ENCODE measurements at regions not wholly inside any gene's neighbourhood (a gene's known extent, or its start where the extent isn't known, plus 50 kb on each side); places are given as distances from the start of the nearest gene placed in this dataset.

DNA sequence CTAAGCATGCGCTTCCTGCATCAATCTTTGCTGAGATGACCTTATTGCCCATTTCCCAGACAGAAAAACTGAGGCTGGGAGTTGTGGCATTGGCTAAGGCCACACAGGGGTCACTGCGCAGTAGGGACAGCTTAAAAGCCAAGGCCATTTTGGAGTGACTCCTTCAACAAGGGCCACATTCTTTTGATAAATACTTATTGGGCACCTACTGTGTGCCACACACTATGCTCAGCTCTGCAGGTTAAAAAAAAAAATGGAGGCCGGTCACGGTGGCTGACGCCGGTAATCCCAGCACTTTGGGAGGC is 108.6 kb downstream of the CEBPB start:
- no peak for DNase-seq (ENCODE audit: low read depth, low spot score)

DNA sequence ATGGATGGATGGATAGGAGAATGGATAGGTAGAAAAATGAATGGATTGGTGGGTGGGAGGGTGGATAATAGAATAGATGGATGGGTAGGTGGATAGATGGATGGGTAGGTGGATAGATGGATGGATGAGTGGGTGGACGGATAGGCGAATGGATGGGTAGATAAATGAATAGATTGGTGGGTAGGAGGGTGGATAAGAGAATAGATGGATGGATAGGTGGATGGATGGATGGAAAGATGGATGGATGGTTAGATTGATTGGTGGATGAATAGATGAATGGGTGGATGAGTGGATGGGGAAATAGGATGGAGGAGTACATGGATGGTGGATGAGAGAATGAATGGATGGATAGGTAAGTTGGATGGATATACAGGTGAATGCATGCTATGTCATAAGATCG is 110.5 kb downstream of the CEBPB start:
- no peak for DNase-seq (ENCODE audit: low read depth, low spot score)

DNA sequence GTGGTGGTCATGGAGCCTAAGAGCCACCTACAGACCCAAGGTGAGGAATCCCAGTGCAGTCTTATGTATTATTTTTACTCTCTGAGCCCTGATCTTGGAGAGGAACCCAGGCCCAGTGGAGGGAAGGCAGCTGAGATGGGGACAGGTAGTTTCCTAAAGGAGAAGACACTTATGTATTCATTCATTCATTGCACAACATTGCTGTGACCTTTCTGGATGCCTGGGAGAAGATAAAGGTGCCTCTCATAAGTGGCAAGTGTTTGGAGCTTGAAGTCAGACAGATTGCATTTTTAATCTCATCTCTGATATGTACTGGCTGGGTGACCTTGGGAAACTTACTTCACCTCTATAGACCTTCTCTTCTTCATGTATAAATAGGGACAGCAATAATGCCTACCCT is 111.1 kb downstream of the CEBPB start:
- DNase-seq (ENCODE audit: low read depth, low spot score), result no peak

DNA sequence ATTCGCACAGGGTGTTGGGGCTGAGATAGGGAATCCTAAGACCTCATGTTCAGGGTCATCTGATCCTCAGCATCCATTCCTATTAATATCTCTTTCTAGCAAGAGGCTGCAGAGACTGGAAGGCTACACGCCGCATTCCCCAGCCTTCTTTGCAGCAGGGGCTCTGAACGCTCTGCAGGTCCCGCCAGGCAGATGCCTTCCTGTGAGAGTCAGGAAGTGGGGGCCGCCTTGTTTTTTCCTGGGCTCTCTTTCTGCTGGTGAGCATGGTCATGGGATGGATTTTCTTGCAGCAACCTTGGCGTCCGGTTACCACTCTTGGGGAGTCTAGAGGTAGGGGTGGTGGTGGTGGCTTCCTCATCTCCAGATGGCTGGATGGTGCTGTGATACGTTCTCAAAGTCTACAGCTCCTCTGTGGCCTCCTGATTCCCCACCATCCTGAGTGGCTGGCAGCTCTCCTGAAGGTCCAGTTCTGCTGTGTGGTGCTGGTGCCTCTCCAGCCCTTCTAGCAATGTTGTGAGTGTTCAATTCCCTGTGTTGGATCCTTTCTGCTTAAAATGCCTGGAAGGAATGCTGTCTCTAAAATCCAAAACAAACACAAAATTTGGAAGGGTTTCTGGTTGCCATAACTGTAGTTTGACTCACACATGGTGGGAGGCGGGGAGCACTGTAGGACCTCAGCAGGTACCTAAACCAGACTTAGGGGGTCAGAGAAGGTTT is 111.9 kb downstream of the CEBPB start:
- DNase-seq (ENCODE audit: low read depth, low spot score), result no peak

DNA sequence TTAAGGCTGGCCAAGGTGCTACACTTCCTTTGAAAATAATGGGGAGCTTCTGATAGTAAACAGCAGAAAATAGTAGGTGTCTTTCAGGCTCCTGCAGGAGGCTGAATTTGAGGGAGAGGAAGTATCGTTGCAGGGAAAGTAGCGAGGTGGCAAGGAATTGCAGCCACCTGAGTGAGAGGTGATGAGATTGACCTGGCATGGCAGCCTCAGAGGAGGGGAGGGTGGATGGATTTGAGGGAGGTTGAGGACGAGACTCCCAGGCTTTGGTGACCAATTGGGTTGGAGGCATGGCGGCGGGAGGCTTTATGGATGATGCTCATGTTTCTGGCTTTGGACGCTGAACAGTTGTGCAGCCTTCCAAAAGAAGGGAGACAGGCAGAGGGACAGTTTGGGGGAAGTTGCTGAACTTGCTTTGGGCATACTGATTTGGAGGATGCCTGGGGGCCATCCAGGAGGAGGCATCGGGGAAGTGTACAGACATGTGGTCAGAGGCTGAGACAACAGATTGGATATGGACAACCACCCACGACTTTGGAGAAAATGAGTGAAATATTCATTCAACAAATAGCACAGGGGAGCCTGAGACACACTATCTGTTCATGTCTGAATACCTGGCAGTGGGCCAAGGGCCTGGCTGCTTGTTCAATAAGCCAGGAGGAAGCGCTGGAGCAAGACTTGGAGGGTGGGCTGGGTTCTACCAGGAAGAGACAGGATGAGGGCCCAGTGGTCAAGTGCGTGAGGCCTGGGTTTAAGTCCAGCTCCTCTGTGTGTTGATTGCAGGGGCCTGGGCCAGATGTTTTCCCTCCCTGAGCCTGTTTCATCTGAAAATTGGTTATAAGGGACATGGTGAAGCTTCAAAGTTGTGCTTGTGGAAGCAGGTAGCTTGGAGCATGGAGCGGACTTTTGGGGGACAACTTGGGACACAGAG is 113.2 kb downstream of the CEBPB start:
- peak; percentile 59 for DNase-seq (ENCODE audit: low read depth, low spot score)

DNA sequence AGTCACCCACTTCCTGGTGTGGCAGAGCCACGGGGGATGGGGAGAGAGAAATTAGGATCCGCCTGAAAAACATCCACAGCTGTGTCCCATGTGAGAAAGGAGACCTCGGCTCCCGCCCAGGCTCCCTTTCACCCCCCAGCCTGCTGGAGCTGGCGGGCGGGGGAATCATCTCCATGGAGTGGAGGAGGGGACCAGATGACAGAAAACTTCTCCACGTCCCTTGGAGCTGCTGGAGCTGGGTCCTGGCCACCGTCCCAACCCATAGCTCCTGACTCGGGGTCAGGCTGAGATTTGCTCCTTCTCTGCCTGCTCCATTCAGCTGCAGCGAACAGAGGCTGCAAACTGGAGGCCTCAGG is 113.8 kb downstream of the CEBPB start:
- no peak for DNase-seq (ENCODE audit: low read depth, low spot score)

DNA sequence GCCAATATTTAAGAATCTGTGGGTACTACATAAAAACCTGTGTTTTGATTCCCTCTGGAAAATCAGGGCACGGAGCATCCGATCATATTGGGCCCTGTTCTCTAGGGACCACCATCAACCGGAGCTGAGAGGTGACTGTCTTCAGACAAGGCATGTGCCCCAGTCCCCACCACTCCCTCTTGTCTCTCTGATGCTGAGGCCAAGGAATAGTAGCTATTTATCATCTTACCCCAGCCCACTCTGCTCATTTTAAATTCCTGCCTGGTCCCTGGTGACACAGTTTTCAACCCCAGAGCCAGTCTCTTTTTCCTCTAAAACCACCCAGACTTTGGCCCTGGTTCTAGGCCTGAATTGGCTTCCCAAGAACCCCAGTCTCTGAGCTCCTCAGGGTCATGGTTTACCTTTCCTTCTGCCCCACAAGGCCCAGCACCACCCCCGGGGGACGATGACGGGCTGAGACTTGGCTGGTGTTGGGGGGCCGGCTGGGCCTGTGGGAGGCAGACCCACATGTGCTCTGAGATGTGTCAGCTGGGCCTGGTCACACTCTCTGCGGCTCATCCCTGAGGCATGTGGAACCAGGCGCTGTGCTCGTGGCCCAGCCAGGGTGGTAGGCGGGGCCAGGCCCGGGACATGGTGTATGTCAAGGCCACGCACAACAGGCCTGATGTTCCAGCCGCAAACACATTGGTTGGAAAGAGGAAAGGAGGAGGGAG is 114.4 kb downstream of the CEBPB start:
- peak; percentile 49 for DNase-seq (ENCODE audit: low read depth, low spot score)

DNA sequence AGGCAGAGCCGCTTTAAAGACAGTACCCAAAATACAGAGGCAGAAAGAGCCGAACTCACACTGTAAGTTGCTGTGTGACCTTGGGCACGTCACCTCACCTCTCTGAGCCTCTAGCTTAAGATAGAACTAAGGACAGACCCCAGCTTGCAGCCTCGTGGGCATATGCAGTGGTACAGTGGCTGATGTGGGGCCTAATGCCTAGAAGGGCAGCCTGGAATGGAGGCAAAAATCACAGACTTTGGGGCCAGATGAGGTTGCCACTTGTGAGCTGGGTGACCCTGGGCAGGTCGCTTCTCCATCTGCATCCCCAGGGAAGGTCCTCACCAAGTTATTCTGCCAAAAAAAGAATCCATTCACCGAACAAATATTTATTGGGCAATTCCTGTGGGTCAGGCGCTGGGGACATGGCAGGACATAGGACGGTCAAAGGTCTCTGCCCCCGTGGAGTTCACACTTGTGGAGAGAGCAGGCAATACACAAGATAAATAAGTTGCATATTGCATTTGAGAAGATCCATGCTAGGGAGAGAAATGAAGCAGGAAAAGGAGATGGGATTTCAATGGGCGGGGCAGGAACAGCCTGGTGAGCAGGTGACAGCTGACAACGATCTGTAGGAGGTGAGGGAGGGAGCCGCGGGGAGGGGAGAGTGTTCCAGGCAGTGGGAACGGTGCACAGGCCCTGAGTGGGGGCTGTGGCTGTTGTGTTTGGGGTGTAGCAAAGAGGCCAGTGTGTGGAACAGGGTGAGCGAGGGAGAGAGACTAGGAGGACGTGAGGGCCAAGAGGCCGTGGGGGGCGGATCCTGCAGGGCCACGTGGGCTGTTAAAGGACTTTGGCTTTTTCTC is 115.2 kb downstream of the CEBPB start:
- DNase-seq (ENCODE audit: low read depth, low spot score), result no peak

DNA sequence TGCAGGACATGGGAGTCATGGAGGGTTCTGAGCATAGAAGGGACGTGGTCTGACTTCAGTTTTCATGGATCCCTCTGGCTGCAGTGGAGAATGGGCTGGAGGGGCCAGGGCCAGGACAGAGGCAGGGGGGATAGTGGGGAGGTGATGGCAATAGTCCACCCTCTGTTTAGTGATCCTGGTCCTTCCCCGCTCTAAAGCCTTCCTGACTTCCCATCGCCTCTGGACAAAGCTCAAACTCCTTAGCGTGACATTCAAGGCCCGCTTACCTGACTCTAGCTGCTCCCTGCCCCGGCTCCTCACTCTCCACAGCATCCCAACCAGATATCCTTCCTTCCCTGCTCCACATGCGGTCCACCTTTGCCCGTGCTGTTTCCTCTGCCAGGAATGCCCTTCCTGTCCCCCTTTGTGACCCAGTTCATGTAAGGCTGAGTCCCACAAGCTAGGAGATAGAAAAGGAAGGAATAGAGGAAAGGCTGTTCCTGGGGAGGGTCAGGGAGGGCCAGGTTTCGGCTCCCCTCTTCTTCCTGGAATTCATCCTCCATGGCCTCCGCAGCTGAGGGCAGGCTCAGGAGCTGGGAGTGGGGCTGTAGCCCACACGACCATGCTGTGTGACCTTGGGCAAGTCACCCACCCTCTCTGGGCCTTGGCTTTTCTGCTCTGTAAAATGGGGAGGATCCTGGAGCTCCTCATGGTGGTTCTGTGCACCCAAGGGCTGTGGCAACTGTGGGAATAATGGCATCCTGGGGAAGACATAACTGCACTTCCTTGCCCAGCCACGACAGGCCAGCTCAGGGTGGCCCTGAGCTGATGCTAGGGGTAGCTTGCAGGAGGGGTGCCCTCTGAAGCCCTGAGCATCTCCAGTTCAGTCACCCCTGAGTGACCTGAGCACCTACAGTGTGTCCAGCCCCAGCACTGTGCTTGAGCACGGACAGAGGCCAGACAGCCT is 116.1 kb downstream of the CEBPB start:
- no peak for DNase-seq (ENCODE audit: low read depth, low spot score)

DNA sequence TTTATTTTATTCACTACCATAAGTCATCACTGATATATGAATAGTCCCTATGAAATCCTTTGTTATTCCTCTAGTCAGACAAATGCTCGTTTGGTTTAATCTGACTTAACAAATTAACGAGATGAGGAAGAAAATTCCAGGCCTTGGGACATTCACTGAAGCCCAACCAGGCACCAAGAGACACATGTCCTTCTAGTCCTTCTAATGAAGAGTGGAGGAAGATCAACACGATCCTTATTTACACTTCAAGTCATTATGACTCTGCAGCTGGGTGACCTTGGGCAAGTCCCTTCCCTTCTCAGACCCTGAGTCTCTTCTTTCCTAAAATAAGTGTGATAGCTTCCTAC is 117.5 kb downstream of the CEBPB start:
- DNase-seq (ENCODE audit: low read depth, low spot score), result no peak

DNA sequence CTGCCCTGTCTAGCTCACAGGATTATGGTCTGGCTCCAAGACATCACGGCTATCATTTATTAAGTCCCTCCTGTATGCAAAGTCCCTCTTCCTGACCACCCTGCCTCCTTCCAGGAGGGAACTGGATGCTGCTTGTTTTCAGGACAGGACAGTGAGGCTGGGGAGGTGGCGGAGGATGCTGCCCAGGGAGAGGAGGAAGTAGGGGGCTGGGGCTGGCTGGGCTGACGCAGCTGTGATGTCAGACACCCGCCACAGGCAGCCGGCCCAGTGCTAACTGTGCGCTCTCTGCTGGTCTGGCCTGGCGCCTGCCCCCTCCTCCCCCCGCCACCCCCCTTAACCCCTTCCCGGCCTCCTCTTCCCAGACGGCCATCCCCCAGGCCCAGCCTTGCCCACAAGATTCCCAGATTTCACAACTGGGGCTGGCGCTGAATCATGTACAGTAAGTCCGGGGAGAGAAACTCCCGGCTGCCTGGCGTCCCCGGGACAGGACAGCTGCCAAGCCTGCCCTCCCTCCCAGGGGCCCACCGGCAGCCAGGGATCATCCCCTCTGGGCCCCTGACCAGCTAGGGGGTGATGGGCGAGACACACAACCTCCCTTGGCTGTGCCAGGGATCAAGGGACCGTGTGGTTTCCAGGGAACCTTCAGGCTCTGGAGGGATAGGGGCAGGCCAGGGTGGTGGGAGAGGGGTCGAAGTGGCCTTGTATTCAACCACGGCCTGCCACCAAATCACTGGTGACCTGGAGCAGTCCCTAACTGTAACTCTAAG is 118.1 kb downstream of the CEBPB start:
- peak; percentile 98 for DNase-seq (ENCODE audit: low read depth, low spot score)

DNA sequence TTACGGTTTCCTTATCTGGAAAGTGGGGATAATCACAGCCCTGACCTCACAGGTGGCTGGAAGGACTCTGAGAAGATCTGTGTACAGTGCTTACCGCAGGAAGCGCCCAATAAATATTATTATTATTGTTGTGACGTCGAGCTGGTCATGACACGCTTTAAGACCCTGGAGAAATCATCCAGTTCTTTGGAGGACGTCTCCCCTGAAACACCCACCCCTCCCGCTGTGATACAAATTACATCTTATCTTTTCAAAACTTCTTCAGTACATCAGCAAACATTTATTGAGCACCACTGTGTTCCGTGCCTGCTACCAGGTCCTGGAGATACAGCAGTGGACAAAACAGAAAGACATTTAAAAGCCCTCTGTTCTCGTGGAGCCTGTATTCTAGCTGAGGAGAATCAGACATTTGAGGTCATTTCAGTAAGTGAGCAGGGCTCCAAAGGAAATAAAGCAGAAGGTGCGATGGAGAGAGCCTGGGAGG is 118.7 kb downstream of the CEBPB start:
- DNase-seq (ENCODE audit: low read depth, low spot score), result no peak

DNA sequence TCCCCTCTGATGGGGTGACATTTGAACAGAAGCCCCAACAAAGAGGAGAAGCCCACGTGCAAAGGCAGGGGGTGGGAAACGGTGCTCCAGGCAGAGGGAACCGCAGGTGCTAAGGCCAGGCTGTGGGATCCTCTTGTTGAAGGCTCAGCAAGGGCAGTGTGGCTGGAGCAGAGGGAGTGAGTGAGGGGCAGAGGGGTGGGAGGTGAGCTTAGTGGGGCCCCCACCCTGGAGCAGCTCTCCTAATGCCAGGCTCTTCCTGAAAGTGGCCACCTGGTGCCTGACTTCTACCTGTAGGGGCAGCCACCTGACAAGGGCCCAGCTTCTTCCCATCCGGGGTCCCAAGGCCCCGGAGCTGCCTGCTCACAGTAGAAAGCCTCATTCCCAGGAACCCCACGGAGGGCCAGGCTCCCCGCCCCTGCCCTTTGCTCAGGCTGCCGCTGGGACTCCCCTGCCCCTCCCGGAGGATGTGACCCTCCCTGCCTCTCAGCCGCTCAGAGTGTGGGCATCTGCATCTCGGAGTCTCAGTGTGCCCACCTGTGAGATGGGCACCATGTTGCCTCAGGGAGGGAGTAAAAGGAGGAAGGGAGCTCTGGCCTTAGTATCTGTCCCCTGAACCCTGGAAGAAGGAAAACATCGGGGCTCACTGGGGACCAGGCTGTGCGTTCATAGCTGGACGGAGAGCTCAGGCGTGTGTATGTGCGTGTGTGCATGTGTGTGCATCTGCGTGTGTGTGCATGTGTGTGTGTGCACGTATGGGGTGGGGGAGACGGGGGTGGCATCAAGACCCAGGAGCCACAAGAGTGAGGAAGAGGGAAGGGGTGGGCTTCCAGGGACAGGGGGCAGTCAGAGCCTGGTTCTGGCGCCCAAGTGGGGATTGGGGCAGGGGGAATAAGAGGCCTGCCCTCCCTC is 119.4 kb downstream of the CEBPB start:
- DNase-seq (ENCODE audit: low read depth, low spot score), result no peak

DNA sequence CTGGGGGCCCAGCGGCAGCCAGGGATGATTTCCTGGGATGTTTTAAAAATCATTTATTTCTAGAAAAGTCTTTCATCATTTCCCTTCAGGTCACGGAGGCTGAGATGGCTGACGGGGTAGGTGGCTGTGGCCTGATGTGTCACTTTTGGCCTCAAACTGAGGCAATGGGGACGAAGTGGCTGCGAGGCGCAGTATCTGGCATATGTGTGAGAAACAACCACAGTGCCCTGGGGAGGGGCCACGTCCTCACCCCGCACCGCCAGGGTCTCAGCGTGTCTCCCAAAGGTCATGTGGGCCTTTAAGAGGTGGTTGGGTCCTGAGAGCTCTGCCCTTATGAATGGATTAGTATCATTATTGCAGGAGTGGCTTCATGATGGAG is 120.0 kb downstream of the CEBPB start:
- DNase-seq (ENCODE audit: low read depth, low spot score), result no peak

DNA sequence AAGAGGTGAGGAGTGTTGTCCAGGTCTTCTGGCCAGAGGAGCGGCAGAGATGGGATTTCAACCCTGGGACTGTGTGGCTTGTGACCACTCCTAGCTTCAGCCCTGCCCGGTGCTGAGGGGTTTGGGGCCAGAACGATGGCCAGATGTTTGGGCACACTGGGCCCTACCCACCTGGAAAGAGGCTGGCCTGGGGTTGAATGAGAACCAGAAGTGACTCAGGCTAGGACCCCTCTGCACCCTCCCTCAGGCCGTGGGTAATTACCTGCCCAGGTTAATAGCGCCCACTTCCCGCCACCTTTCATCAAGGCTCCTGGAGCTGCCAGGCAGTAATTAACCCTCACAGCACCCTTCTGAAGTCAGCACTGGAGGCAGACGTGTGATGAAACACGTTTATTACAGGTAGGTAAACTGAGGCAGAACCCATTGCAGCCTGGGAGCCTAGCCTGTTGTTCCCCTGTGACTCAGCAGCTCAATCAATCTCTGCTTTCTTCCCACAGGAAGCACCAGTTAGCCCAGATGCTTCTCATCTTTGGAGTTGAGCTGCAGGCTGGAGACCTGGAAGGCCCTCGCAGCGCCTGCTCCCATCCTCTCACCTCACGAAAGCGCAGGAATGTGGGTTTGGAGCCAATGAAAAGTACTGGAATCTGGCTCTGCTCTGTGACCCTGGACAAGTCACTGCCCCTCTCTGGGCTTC is 120.8 kb downstream of the CEBPB start:
- no peak for DNase-seq (ENCODE audit: low read depth, low spot score)

DNA sequence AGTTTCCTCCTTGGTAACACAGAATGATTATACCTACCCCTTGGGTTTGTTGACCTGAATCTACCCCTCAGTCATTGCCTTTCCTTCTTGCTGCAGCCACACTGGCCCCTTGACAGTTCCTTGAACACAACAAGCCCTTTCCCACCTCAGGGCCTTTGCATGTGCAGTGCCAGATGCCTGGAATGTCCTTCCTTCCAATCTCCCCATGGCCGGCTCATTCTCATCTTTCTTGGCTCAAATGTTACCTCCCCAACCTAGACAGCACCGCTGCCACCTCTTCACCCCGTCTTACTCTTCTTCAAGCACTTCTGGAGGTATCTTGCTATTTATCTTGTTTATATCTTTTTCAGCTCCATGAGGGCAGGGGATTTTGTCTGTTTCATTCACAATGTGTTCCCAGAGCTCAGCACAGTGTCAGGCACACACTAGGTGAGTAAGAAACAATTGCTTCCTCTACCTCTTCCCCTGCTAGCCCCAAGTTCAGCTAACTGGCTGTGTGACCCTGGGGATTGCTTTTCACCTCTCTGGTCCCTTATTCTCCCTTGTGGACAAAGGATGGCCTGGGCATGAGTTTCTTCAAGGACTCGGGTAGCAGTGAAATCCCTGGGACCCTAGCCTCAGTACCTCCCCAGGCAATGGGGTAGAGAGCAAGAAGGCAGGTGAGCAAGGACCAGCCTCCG is 121.5 kb downstream of the CEBPB start:
- DNase-seq (ENCODE audit: low read depth, low spot score), result no peak

DNA sequence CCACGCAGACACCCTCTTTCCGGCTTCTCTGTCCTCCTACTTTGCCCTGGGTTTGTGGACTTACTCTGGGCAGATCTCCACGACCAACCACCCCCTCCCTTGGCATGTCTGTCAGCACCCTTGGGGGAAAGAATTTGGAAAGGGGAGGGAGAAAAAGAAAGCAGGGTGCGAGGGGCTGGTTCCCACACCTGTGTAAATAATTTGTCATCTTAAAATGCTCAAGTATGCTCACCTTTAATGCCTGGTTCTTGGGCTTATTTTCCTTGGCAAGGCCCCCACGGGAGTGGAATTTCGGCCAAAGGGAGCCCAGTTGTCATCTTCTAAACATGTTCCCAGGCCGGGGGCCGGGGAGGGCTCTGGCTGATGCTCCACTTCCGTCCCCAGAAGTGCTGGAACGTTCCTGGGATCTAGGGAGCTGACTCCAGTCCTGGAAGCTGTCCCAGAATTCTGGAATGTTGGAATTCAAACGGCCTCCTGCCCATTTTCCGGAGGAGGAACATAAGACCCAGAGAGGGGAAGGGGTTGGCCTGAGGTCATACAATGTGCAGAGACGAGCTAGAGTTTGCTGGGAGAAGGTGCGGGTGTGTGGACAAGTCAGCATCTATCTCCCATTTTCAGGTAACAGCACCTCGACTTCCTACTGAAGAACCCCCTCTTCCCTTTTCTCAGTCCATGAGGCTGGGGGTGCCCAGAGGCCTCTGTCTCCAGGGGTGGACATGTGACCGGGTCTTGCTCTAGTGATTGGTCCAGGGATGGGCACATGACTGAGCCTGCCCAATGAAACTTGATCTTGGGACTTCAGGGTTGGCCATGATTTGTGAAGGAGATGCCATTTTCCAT is 122.3 kb downstream of the CEBPB start:
- peak; percentile 94 for DNase-seq (ENCODE audit: low read depth, low spot score)

All from astrocyte of the hippocampus (primary cell).